PC-9 (cell line): ENCODE measurements at regions not wholly inside any gene's neighbourhood (a gene's known extent, or its start where the extent isn't known, plus 50 kb on each side); places are given as distances from the start of the nearest gene placed in this dataset.

Experiments used
- BruUV-seq: library from RNA; stranded (reverse); fragments of 400-500 nt; replicated peaks from 2 replicates; lab custom pipeline; 2021; lab: Mats Ljungman, UMichigan
- CTCF ChIA-PET: fragments of 300-600 bp; sonication (Branson Sonifier 250); formaldehyde crosslinking; loops from one replicate; lab custom pipeline; 2022; ENCODE audit warnings: antibody characterized with exemption; lab: Charles Lee
- POLR2A ChIA-PET: fragments of 300-600 bp; sonication (Branson Sonifier 250); formaldehyde crosslinking; loops from one replicate; lab custom pipeline; 2022; ENCODE audit warnings: antibody characterized with exemption; ENCODE audit not compliant: unreplicated experiment; lab: Charles Lee
- DNase-seq, 2 experiments: peaks; one replicate each; pipeline versions ENCODE4 v3.0.0 to v3.0.0-alpha.2; 2015 to 2022; ENCODE audit warnings: mixed read lengths in 1 of 2
- H2AFZ ChIP-seq: fragments of 200-600 bp; sonication (generic); 2 replicates; pipeline ENCODE4 v1.8.1; 2017; ENCODE audit warnings: antibody characterized with exemption
- H3F3A ChIP-seq: fragments of 200-600 bp; sonication (generic); 2 replicates; pipeline ENCODE4 v1.8.1; 2017; ENCODE audit warnings: antibody characterized with exemption, mild to moderate bottlenecking, low read depth; ENCODE audit not compliant: insufficient read depth
- H3K27ac ChIP-seq: fragments of 200-600 bp; sonication (generic); 2 replicates; pipeline ENCODE4 v1.6.1; 2016; ENCODE audit warnings: mixed run types
- H3K27me3 ChIP-seq: fragments of 200-600 bp; sonication (generic); 2 replicates; pipeline ENCODE4 v1.6.1; 2016; ENCODE audit warnings: low read depth, mixed run types; ENCODE audit not compliant: insufficient read depth
- H3K36me3 ChIP-seq: fragments of 200-600 bp; sonication (generic); 2 replicates; pipeline ENCODE4 v1.6.1; 2016; ENCODE audit warnings: low read depth, mixed run types
- H3K4me1 ChIP-seq: fragments of 200-600 bp; sonication (generic); replicated peaks from 2 replicates; pipeline ENCODE4 v1.6.1; 2016; ENCODE audit warnings: mixed run types; ENCODE audit not compliant: insufficient read depth
- H3K4me2 ChIP-seq: fragments of 200-600 bp; sonication (generic); 2 replicates; pipeline ENCODE4 v1.6.1; 2017; ENCODE audit warnings: mixed run types
- H3K4me3 ChIP-seq: fragments of 200-600 bp; sonication (generic); 2 replicates; pipeline ENCODE4 v1.6.1; 2016; ENCODE audit warnings: mixed run types
- H3K79me2 ChIP-seq: fragments of 200-600 bp; sonication (generic); 2 replicates; pipeline ENCODE4 v1.6.1; 2017; ENCODE audit warnings: low read depth, mixed run types
- H3K9me2 ChIP-seq: fragments of 200-600 bp; sonication (generic); 2 replicates; pipeline ENCODE4 v1.8.1; 2017; ENCODE audit warnings: mild to moderate bottlenecking; ENCODE audit not compliant: insufficient read depth
- H3K9me3 ChIP-seq: fragments of 200-600 bp; sonication (generic); 2 replicates; pipeline ENCODE4 v1.8.1; 2016; ENCODE audit warnings: low read depth; ENCODE audit not compliant: insufficient read depth
- H4K20me1 ChIP-seq: fragments of 200-600 bp; sonication (generic); 2 replicates; pipeline ENCODE4 v1.8.1; 2017; ENCODE audit not compliant: insufficient read depth
- CTCF ChIP-seq: fragments of 200-600 bp; sonication (generic); conservative IDR thresholded peaks from 2 replicates; pipeline ENCODE4 v1.6.1; 2017; ENCODE audit warnings: mixed run types, antibody characterized with exemption, mild to moderate bottlenecking, moderate library complexity
- EZH2 ChIP-seq: fragments of 200-600 bp; sonication (generic); IDR thresholded peaks from 2 replicates; pipeline ENCODE4 v1.8.0; 2017; ENCODE audit warnings: antibody characterized with exemption, low read depth
- intact Hi-C: fragments of 100-400 bp; cut with micrococcal nuclease; formaldehyde crosslinking; loops from one replicate; pipeline ENCODE4 v1.10.0; 2022; ENCODE audit not compliant: unreplicated experiment

- CTCF ChIA-PET, result no interaction called here
- no peaks in the 10 kb centered on the region for H3K4me1 ChIP-seq
Observed at GRCh38 chr5:164680812-164681520, 1175.5 kb downstream of the MAT2B start.

GRCh38 chr5:164687391-164687790 lies 1182.0 kb downstream of the MAT2B start:
- Histone ChIP-seq H3K4me3 (no peak overlapping the region), H3K4me1 (no peaks in the 10 kb centered on the region), H3K36me3 (no peaks in the 10 kb centered on the region), H3F3A (no peaks in the 10 kb centered on the region), H4K20me1 (no peaks in the 10 kb centered on the region), H3K4me2 (no peak overlapping the region), H3K79me2 (no peaks in the 10 kb centered on the region), H3K9me2 (no peaks in the 10 kb centered on the region), H2AFZ (no peak overlapping the region), H3K9me3 (no peaks in the 10 kb centered on the region), H3K27me3 (no peaks in the 10 kb centered on the region), H3K27ac (no peak overlapping the region)
- TF ChIP-seq EZH2 (no peak), CTCF (no peak)
- intact Hi-C loops, result no loop called here
- no peak for DNase-seq
- POLR2A ChIA-PET, result interaction anchor here (0.7 kb wide), 1 partner anchor 43 kb away, joined by 9 read pairs; no protein-coding TSS in a partner anchor
- no TSS peak for BruUV-seq
- CTCF ChIA-PET, result no interaction called here

More at GRCh38 chr5:164680812-164681520, 1175.5 kb downstream of the MAT2B start:
- Histone ChIP-seq H3K79me2 (no peaks in the 10 kb centered on the region), H3K4me3 (no peak overlapping the region), H3F3A (no peaks in the 10 kb centered on the region), H4K20me1 (no peaks in the 10 kb centered on the region), H3K9me2 (no peaks in the 10 kb centered on the region), H3K9me3 (no peaks in the 10 kb centered on the region), H3K27me3 (no peaks in the 10 kb centered on the region), H3K27ac (no peak overlapping the region), H3K4me2 (no peak overlapping the region), H3K36me3 (no peaks in the 10 kb centered on the region), H2AFZ (no peak overlapping the region)
- no TSS peak for BruUV-seq
- DNase-seq, result no peak
- TF ChIP-seq CTCF, result no peak
- TF ChIP-seq EZH2, result no peak
- POLR2A ChIA-PET, result no interaction called here
- intact Hi-C loops, result no loop called here

- BruUV-seq, result no TSS peak
- POLR2A ChIA-PET, result no interaction called here
- TF ChIP-seq CTCF (no peak), EZH2 (no peak)
Observed at GRCh38 chr5:164688437-164688836, 1183.0 kb downstream of the MAT2B start.

More at GRCh38 chr5:164688437-164688836, 1183.0 kb downstream of the MAT2B start:
- Histone ChIP-seq H2AFZ (no peak overlapping the region), H3K4me1 (no peaks in the 10 kb centered on the region), H3K79me2 (no peaks in the 10 kb centered on the region), H3K4me3 (no peak overlapping the region), H3K4me2 (no peak overlapping the region), H3K27me3 (no peaks in the 10 kb centered on the region), H3K9me2 (no peaks in the 10 kb centered on the region), H3K27ac (no peak overlapping the region), H3F3A (no peaks in the 10 kb centered on the region), H3K36me3 (no peaks in the 10 kb centered on the region), H4K20me1 (no peaks in the 10 kb centered on the region), H3K9me3 (no peaks in the 10 kb centered on the region)
- CTCF ChIA-PET, result no interaction called here
- intact Hi-C loops, result no loop called here
- no peak for DNase-seq
